CD14-positive monocyte (primary cell): ENCODE measurements at regions not wholly inside any gene's neighbourhood (a gene's known extent, or its start where the extent isn't known, plus 50 kb on each side); places are given as distances from the start of the nearest gene placed in this dataset.

Experiments used
- DNase-seq, 3 donors: peaks; one replicate each; pipeline ENCODE4 v3.0.0-alpha.2; 2011 to 2022
- H2AFZ ChIP-seq: 2 replicates; pipeline ENCODE4 v1.6.0; 2012; ENCODE audit warnings: mild to moderate bottlenecking, low read depth, low read length, inconsistent platforms; ENCODE audit not compliant: insufficient read depth, poor library complexity, severe bottlenecking
- H3K27ac ChIP-seq, 2 donors: 1 replicate in 1 of 2; 2 replicates in 1 of 2; pipeline ENCODE4 v1.5.1; 2012 to 2013; ENCODE audit warnings: low read length in 2 of 2, control low read depth in 1 of 2, inconsistent platforms in 1 of 2, low read depth in 1 of 2, mild to moderate bottlenecking in 1 of 2
- H3K27me3 ChIP-seq, 2 donors: one replicate each; pipeline versions ENCODE4 v1.6.0 to v1.6.1; 2011 to 2013; ENCODE audit warnings: low read length in 2 of 2; ENCODE audit not compliant: control insufficient read depth in 2 of 2, insufficient read depth in 2 of 2
- H3K36me3 ChIP-seq, 2 donors: replicated peaks in 1 of 2; 1 replicate in 1 of 2; 2 replicates in 1 of 2; pipeline versions ENCODE4 v1.5.1 to v1.6.1; 2012 to 2013; ENCODE audit warnings: low read length in 2 of 2, control low read depth in 1 of 2, inconsistent platforms in 1 of 2, mild to moderate bottlenecking in 1 of 2; ENCODE audit not compliant: insufficient read depth in 2 of 2, control insufficient read depth in 1 of 2
- H3K4me1 ChIP-seq, 2 donors: 1 replicate in 1 of 2; 2 replicates in 1 of 2; pipeline versions ENCODE4 v1.5.1 to v1.6.1; 2012 to 2013; ENCODE audit warnings: low read length in 2 of 2, control low read depth in 1 of 2, inconsistent platforms in 1 of 2, mild to moderate bottlenecking in 1 of 2, moderate library complexity in 1 of 2; ENCODE audit not compliant: insufficient read depth in 2 of 2, control insufficient read depth in 1 of 2
- H3K4me2 ChIP-seq: replicated peaks from 2 replicates; pipeline ENCODE3; 2012; ENCODE audit warnings: low read length, moderate library complexity, mild to moderate bottlenecking; ENCODE audit not compliant: poor library complexity, severe bottlenecking; ENCODE audit errors: extremely low read depth
- H3K4me3 ChIP-seq, 3 experiments: fragments of 200-600 bp in 1 of 3; sonication (generic) in 1 of 3; replicated peaks in 1 of 3; 1 replicate in 2 of 3; 2 replicates in 1 of 3; pipeline ENCODE4 v1.5.1; 2011 to 2013; ENCODE audit warnings: low read length in 3 of 3, mild to moderate bottlenecking in 3 of 3, control low read depth in 2 of 3, low read depth in 2 of 3, inconsistent platforms in 1 of 3, moderate library complexity in 1 of 3
- H3K79me2 ChIP-seq: 2 replicates; pipeline ENCODE4 v1.6.0; 2012; ENCODE audit warnings: mild to moderate bottlenecking, control low read depth, inconsistent platforms, low read length, moderate library complexity; ENCODE audit not compliant: insufficient read depth
- H3K9ac ChIP-seq: 2 replicates; pipeline ENCODE4 v1.6.0; 2017; ENCODE audit warnings: low read length, mild to moderate bottlenecking; ENCODE audit not compliant: insufficient read depth, poor library complexity, severe bottlenecking
- H3K9me3 ChIP-seq, 2 donors: replicated peaks in 1 of 2; 1 replicate in 1 of 2; 2 replicates in 1 of 2; pipeline versions ENCODE4 v1.5.1 to v1.6.1; 2012 to 2013; ENCODE audit warnings: low read length in 2 of 2, control low read depth in 1 of 2; ENCODE audit not compliant: control insufficient read depth in 1 of 2, insufficient read depth in 1 of 2
- H4K20me1 ChIP-seq: 2 replicates; pipeline ENCODE4 v1.6.0; 2012; ENCODE audit warnings: mild to moderate bottlenecking, low read length, control low read depth, moderate library complexity; ENCODE audit not compliant: insufficient read depth
- H3K27ac Mint-ChIP-seq, 7 donors: one replicate each; pipeline ENCODE4 v1.8.0; 2020; ENCODE audit warnings: mild to moderate bottlenecking in 7 of 7, mixed read lengths in 7 of 7, moderate library complexity in 6 of 7, inconsistent platforms in 2 of 7
- H3K27me3 Mint-ChIP-seq, 3 donors: one replicate each; pipeline ENCODE4 v1.8.0; 2021 to 2022; ENCODE audit warnings: low read depth in 3 of 3, mild to moderate bottlenecking in 3 of 3, mixed read lengths in 3 of 3, moderate library complexity in 3 of 3, inconsistent platforms in 1 of 3
- H3K36me3 Mint-ChIP-seq, 2 donors: one replicate each; pipeline ENCODE4 v1.8.0; 2020; ENCODE audit warnings: mixed read lengths in 2 of 2, inconsistent platforms in 1 of 2, mild to moderate bottlenecking in 1 of 2
- H3K4me1 Mint-ChIP-seq: one replicate; pipeline ENCODE4 v1.8.0; 2020; ENCODE audit warnings: mild to moderate bottlenecking, mixed read lengths
- H3K4me3 Mint-ChIP-seq, 2 donors: one replicate each; pipeline ENCODE4 v1.8.0; 2020; ENCODE audit warnings: mild to moderate bottlenecking in 2 of 2, mixed read lengths in 2 of 2, moderate library complexity in 1 of 2
- H3K9me3 Mint-ChIP-seq, 7 donors: one replicate each; pipeline ENCODE4 v1.8.0; 2020 to 2022; ENCODE audit warnings: mixed read lengths in 7 of 7, mild to moderate bottlenecking in 6 of 7, moderate library complexity in 6 of 7, inconsistent platforms in 2 of 7
- WGBS: methylation state at CpG from one replicate; pipeline ENCODE4 v1.1.5; 2013; ENCODE audit warnings: missing lambda C conversion rate; ENCODE audit not compliant: insufficient coverage; 5-methylcytosine and 5-hydroxymethylcytosine counted together
- intact Hi-C, 2 donors: fragments of 100-400 bp; cut with micrococcal nuclease; formaldehyde crosslinking; loops; one replicate each; pipeline versions ENCODE4 v1.15.0 to v1.15.1; 2023
- TF ChIP-seq, protein P1 (sequence below): fragments of 200-600 bp; IDR thresholded peaks from one replicate; pipeline ENCODE4 v1.8.0; 2022; ENCODE audit warnings: antibody characterized with exemption, mild to moderate bottlenecking

DNA sequence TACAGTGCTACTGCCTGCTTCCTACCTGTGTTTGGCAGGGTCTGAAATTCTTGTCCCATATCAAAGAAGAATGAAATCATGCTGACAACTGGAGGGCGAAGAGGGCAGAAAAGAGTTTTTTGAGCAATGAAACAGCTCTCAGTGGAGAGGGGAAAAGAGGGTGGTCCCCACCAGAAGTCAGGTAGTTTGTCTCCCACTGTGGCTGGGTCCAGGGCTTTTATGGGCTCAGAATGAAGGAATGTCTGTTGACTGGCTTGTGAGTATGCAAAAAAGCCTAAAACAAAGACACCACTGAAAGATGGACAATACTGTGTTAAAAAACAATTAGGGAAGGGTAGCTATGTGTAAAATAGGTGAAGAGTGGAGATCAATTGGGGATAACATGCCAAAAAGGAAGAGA is 115.0 kb downstream of the ADAM29 start:
- H3K36me3 Mint-ChIP-seq = no peaks in the 10 kb centered on the region
- no peak for DNase-seq
- Histone ChIP-seq H3K9ac (no peak overlapping the region), H2AFZ (no peak overlapping the region), H3K9me3 (peaks cover 23 to 27% of the 10 kb centered on the region in 2 donors), H3K36me3 (no peaks in the 10 kb centered on the region), H3K4me1 (no peaks in the 10 kb centered on the region), H3K79me2 (no peaks in the 10 kb centered on the region), H3K4me2 (no peak overlapping the region), H3K27ac (no peak overlapping the region), H3K27me3 (no peaks in the 10 kb centered on the region), H3K4me3 (no peak overlapping the region), H4K20me1 (no peaks in the 10 kb centered on the region)
- H3K4me3 Mint-ChIP-seq = no peak overlapping the region
- no peak overlapping the region for H3K27ac Mint-ChIP-seq
- H3K27me3 Mint-ChIP-seq = no peaks in the 10 kb centered on the region
- no peaks in the 10 kb centered on the region for H3K4me1 Mint-ChIP-seq
- WGBS = 80% methylated on average over 1 of the region's 1 CpG
- TF ChIP-seq, protein P1, sequence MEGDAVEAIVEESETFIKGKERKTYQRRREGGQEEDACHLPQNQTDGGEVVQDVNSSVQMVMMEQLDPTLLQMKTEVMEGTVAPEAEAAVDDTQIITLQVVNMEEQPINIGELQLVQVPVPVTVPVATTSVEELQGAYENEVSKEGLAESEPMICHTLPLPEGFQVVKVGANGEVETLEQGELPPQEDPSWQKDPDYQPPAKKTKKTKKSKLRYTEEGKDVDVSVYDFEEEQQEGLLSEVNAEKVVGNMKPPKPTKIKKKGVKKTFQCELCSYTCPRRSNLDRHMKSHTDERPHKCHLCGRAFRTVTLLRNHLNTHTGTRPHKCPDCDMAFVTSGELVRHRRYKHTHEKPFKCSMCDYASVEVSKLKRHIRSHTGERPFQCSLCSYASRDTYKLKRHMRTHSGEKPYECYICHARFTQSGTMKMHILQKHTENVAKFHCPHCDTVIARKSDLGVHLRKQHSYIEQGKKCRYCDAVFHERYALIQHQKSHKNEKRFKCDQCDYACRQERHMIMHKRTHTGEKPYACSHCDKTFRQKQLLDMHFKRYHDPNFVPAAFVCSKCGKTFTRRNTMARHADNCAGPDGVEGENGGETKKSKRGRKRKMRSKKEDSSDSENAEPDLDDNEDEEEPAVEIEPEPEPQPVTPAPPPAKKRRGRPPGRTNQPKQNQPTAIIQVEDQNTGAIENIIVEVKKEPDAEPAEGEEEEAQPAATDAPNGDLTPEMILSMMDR = no peak
- intact Hi-C loops = no loop called here
- H3K9me3 Mint-ChIP-seq = peaks cover 5 to 29% (median 13%) of the 10 kb centered on the region in 7 donors

DNA sequence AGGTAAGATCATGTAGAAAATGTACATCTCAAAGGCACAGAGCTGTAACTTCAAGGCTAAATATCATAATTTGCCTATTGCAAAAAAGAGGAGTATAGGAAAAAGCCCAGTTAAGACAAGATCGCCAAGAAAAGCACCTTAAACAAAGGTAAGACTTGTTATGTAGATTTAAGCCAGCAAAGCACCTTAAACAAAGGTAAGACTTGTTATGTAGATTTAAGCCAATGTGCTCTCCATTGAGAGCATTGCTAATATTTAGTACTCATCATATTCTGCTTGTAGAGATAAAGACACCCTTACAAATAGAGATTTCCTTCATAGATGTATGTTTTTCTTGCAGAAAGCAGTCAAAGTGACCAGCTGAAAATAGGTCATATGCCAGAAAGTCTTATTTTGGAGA is 115.8 kb downstream of the ADAM29 start:
- Mint-ChIP-seq H3K27ac (no peak overlapping the region), H3K27me3 (no peaks in the 10 kb centered on the region), H3K4me1 (no peaks in the 10 kb centered on the region), H3K4me3 (no peak overlapping the region), H3K36me3 (no peaks in the 10 kb centered on the region), H3K9me3 (peaks cover 5 to 25% (median 12%) of the 10 kb centered on the region in 7 donors)
- no peaks in the 10 kb centered on the region for H3K79me2 ChIP-seq
- H3K9me3 ChIP-seq = peaks cover 18 to 26% of the 10 kb centered on the region in 2 donors
- DNase-seq = no peak
- intact Hi-C loops = no loop called here
- no peaks in the 10 kb centered on the region for H3K4me1 ChIP-seq
- WGBS = 80% methylated on average over 1 of the region's 1 CpG
- no peaks in the 10 kb centered on the region for H3K27me3 ChIP-seq
- TF ChIP-seq, protein P1 = no peak
- no peak overlapping the region for H3K9ac ChIP-seq
- no peak overlapping the region for H3K4me2 ChIP-seq
- H3K4me3 ChIP-seq = no peak overlapping the region
- no peaks in the 10 kb centered on the region for H3K36me3 ChIP-seq
- no peak overlapping the region for H3K27ac ChIP-seq
- H2AFZ ChIP-seq = no peak overlapping the region
- H4K20me1 ChIP-seq = no peaks in the 10 kb centered on the region
